ENCODE measurements at regions not wholly inside any gene's neighbourhood (a gene's known extent, or its start where the extent isn't known, plus 50 kb on each side); places are given as distances from the start of the nearest gene placed in this dataset.

- peak; percentile 38; the same call in 1 of the 2 replicates for ATAC-seq
- no peak for DNase-seq (ENCODE audit: low spot score)
- no peaks in the 10 kb centered on the region for H3K27me3 Mint-ChIP-seq (ENCODE audit: low read depth)
Observed at GRCh38 chr12:24396224-24396623, 446.8 kb upstream of the SOX5 start.

More at GRCh38 chr12:24396224-24396623, 446.8 kb upstream of the SOX5 start:
- Mint-ChIP-seq H3K4me3 (no peak overlapping the region), H3K36me3 (peaks cover 2% of the 10 kb centered on the region; the same call in 1 of the 2 replicates), H3K27ac (no peak overlapping the region), H3K4me1 (peaks cover 26% of the 10 kb centered on the region), H3K9me3 (peaks cover 11% of the 10 kb centered on the region)
- ChIA-PET CTCF (no interaction called here), POLR2A (interaction anchor here (0.8 kb wide), 1 partner anchor 30 kb away, joined by 3 read pairs; no protein-coding TSS in a partner anchor)
- TF ChIP-seq, protein P1, sequence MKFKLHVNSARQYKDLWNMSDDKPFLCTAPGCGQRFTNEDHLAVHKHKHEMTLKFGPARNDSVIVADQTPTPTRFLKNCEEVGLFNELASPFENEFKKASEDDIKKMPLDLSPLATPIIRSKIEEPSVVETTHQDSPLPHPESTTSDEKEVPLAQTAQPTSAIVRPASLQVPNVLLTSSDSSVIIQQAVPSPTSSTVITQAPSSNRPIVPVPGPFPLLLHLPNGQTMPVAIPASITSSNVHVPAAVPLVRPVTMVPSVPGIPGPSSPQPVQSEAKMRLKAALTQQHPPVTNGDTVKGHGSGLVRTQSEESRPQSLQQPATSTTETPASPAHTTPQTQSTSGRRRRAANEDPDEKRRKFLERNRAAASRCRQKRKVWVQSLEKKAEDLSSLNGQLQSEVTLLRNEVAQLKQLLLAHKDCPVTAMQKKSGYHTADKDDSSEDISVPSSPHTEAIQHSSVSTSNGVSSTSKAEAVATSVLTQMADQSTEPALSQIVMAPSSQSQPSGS (CRISPR knock-in tag; IDR thresholded peaks at IDR 0.05; ENCODE audit: borderline replicate concordance, low read depth), result no peak
- TF ChIP-seq ELF4 (CRISPR knock-in tag; IDR thresholded peaks at IDR 0.05; ENCODE audit: low read depth), result no peak
- no peak for TF ChIP-seq ZSCAN18 (CRISPR knock-in tag; IDR thresholded peaks at IDR 0.05)
- TF ChIP-seq ZBTB21 (CRISPR knock-in tag; IDR thresholded peaks at IDR 0.05; ENCODE audit: borderline replicate concordance), result no peak
- TF ChIP-seq, protein P2, sequence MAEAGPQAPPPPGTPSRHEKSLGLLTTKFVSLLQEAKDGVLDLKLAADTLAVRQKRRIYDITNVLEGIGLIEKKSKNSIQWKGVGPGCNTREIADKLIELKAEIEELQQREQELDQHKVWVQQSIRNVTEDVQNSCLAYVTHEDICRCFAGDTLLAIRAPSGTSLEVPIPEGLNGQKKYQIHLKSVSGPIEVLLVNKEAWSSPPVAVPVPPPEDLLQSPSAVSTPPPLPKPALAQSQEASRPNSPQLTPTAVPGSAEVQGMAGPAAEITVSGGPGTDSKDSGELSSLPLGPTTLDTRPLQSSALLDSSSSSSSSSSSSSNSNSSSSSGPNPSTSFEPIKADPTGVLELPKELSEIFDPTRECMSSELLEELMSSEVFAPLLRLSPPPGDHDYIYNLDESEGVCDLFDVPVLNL (CRISPR knock-in tag; IDR thresholded peaks at IDR 0.05; ENCODE audit: borderline replicate concordance, low read depth), result no peak
- no peak for TF ChIP-seq ATF6 (CRISPR knock-in tag; IDR thresholded peaks at IDR 0.05)
- TF ChIP-seq TP53 (CRISPR knock-in tag; IDR thresholded peaks at IDR 0.05), result no peak
- TF ChIP-seq RORB (CRISPR knock-in tag; IDR thresholded peaks at IDR 0.05), result no peak
- no peak for TF ChIP-seq ZNF121 (CRISPR knock-in tag; IDR thresholded peaks at IDR 0.05)
- no peak for TF ChIP-seq GABPB1 (CRISPR knock-in tag; IDR thresholded peaks at IDR 0.05)
- TF ChIP-seq JAZF1 (CRISPR knock-in tag; IDR thresholded peaks at IDR 0.05), result no peak
- TF ChIP-seq FOXK1 (CRISPR knock-in tag; IDR thresholded peaks at IDR 0.05), result no peak
- no peak for TF ChIP-seq NR1H2 (CRISPR knock-in tag; IDR thresholded peaks at IDR 0.05)
- TF ChIP-seq, protein P3, sequence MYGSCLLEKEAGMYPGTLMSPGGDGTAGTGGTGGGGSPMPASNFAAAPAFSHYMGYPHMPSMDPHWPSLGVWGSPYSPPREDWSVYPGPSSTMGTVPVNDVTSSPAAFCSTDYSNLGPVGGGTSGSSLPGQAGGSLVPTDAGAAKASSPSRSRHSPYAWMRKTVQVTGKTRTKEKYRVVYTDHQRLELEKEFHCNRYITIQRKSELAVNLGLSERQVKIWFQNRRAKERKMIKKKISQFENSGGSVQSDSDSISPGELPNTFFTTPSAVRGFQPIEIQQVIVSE (CRISPR knock-in tag; IDR thresholded peaks at IDR 0.05; ENCODE audit: borderline replicate concordance), result no peak
- TF ChIP-seq, protein P4, sequence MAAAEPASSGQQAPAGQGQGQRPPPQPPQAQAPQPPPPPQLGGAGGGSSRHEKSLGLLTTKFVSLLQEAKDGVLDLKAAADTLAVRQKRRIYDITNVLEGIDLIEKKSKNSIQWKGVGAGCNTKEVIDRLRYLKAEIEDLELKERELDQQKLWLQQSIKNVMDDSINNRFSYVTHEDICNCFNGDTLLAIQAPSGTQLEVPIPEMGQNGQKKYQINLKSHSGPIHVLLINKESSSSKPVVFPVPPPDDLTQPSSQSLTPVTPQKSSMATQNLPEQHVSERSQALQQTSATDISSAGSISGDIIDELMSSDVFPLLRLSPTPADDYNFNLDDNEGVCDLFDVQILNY (CRISPR knock-in tag; IDR thresholded peaks at IDR 0.05), result no peak
- TF ChIP-seq NFYB (CRISPR knock-in tag; conservative IDR thresholded peaks at IDR 0.05; ENCODE audit: low read depth), result no peak
- no peak for TF ChIP-seq IRF2 (CRISPR knock-in tag; IDR thresholded peaks at IDR 0.05; ENCODE audit: borderline replicate concordance, low read depth)
- TF ChIP-seq USF2 (CRISPR knock-in tag; IDR thresholded peaks at IDR 0.05), result no peak
- TF ChIP-seq, protein P5, sequence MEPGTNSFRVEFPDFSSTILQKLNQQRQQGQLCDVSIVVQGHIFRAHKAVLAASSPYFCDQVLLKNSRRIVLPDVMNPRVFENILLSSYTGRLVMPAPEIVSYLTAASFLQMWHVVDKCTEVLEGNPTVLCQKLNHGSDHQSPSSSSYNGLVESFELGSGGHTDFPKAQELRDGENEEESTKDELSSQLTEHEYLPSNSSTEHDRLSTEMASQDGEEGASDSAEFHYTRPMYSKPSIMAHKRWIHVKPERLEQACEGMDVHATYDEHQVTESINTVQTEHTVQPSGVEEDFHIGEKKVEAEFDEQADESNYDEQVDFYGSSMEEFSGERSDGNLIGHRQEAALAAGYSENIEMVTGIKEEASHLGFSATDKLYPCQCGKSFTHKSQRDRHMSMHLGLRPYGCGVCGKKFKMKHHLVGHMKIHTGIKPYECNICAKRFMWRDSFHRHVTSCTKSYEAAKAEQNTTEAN (CRISPR knock-in tag; IDR thresholded peaks at IDR 0.05), result no peak
- TF ChIP-seq, protein P6, sequence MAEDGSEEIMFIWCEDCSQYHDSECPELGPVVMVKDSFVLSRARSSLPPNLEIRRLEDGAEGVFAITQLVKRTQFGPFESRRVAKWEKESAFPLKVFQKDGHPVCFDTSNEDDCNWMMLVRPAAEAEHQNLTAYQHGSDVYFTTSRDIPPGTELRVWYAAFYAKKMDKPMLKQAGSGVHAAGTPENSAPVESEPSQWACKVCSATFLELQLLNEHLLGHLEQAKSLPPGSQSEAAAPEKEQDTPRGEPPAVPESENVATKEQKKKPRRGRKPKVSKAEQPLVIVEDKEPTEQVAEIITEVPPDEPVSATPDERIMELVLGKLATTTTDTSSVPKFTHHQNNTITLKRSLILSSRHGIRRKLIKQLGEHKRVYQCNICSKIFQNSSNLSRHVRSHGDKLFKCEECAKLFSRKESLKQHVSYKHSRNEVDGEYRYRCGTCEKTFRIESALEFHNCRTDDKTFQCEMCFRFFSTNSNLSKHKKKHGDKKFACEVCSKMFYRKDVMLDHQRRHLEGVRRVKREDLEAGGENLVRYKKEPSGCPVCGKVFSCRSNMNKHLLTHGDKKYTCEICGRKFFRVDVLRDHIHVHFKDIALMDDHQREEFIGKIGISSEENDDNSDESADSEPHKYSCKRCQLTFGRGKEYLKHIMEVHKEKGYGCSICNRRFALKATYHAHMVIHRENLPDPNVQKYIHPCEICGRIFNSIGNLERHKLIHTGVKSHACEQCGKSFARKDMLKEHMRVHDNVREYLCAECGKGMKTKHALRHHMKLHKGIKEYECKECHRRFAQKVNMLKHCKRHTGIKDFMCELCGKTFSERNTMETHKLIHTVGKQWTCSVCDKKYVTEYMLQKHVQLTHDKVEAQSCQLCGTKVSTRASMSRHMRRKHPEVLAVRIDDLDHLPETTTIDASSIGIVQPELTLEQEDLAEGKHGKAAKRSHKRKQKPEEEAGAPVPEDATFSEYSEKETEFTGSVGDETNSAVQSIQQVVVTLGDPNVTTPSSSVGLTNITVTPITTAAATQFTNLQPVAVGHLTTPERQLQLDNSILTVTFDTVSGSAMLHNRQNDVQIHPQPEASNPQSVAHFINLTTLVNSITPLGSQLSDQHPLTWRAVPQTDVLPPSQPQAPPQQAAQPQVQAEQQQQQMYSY (CRISPR knock-in tag; IDR thresholded peaks at IDR 0.05), result no peak

Measured in WTC11 (cell line).